ENCODE measurements at regions not wholly inside any gene's neighbourhood (a gene's known extent, or its start where the extent isn't known, plus 50 kb on each side); places are given as distances from the start of the nearest gene placed in this dataset.

DNA sequence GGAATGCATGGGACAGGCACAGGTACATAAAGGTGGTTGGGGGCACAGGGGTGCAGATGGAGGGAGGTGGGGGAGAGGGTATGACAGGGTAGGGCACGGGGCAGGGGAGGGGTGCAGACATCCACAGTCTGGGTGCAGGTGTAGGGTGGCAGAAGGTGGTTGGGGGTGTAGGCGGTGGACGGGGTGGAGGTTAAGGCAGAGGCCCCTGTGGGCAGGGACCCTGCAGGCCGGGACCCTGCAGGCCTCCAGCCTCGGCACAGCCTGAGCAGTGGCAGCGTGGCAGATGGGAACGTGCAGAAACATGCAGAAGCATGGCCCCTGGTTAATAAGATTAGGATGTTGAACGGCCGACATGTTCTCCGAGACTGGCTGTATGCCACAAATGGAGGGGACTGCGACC lies 115.2 kb downstream of the RBFOX3 start:
- POLR2A ChIA-PET, result no interaction called here
- 0 out of 2 replicates have a peak, but pooled peaks cover 3% of the 10 kb centered on the region for H3K36me3 Mint-ChIP-seq
- TF ChIP-seq TEAD4 (CRISPR knock-in tag; IDR thresholded peaks at IDR 0.05) (no peak), PRRX2 (CRISPR knock-in tag; IDR thresholded peaks at IDR 0.05) (no peak), CREM (CRISPR knock-in tag; IDR thresholded peaks at IDR 0.05) (no peak), ELF4 (CRISPR knock-in tag; IDR thresholded peaks at IDR 0.05; ENCODE audit: low read depth) (no peak), SMAD4 (CRISPR knock-in tag; IDR thresholded peaks at IDR 0.05) (no peak)
- TF ChIP-seq, protein P1, sequence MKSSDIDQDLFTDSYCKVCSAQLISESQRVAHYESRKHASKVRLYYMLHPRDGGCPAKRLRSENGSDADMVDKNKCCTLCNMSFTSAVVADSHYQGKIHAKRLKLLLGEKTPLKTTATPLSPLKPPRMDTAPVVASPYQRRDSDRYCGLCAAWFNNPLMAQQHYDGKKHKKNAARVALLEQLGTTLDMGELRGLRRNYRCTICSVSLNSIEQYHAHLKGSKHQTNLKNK (CRISPR knock-in tag; IDR thresholded peaks at IDR 0.05), result no peak
- peaks cover 32% of the 10 kb centered on the region for H3K9me3 Mint-ChIP-seq
- no peaks in the 10 kb centered on the region; the same call in none of the 2 replicates for H3K27me3 Mint-ChIP-seq (ENCODE audit: low read depth)
- no peak overlapping the region for H3K27ac Mint-ChIP-seq
- CTCF ChIA-PET, result no interaction called here
- peaks cover 6% of the 10 kb centered on the region for H3K4me1 Mint-ChIP-seq
- ATAC-seq (no peak), DNase-seq (ENCODE audit: low spot score) (no peak)
- no peak overlapping the region for H3K4me3 Mint-ChIP-seq

GRCh38 chr17:79491006-79491405 lies 119.8 kb downstream of the RBFOX3 start:
- Mint-ChIP-seq H3K36me3 (0 out of 2 replicates have a peak, but pooled peaks cover 3% of the 10 kb centered on the region), H3K27ac (no peak overlapping the region), H3K4me3 (no peak overlapping the region), H3K9me3 (peaks cover 18% of the 10 kb centered on the region), H3K4me1 (peaks cover 12% of the 10 kb centered on the region), H3K27me3 (ENCODE audit: low read depth) (no peaks in the 10 kb centered on the region; the same call in none of the 2 replicates)
- ChIA-PET POLR2A (no interaction called here), CTCF (no interaction called here)
- ATAC-seq (no peak), DNase-seq (ENCODE audit: low spot score) (no peak)
- TF ChIP-seq CBFB (CRISPR knock-in tag; IDR thresholded peaks at IDR 0.05; ENCODE audit: low read depth) (no peak), ZNF671 (CRISPR knock-in tag; IDR thresholded peaks at IDR 0.05) (no peak), KAT7 (CRISPR knock-in tag; IDR thresholded peaks at IDR 0.05; ENCODE audit: borderline replicate concordance) (no peak), ELF4 (CRISPR knock-in tag; IDR thresholded peaks at IDR 0.05; ENCODE audit: low read depth) (no peak), GTF2I (CRISPR knock-in tag; conservative IDR thresholded peaks at IDR 0.05) (no peak), E2F5 (CRISPR knock-in tag; IDR thresholded peaks at IDR 0.05) (no peak), ZNF512 (CRISPR knock-in tag; IDR thresholded peaks at IDR 0.05; ENCODE audit: borderline replicate concordance) (no peak)
- TF ChIP-seq, protein P2, sequence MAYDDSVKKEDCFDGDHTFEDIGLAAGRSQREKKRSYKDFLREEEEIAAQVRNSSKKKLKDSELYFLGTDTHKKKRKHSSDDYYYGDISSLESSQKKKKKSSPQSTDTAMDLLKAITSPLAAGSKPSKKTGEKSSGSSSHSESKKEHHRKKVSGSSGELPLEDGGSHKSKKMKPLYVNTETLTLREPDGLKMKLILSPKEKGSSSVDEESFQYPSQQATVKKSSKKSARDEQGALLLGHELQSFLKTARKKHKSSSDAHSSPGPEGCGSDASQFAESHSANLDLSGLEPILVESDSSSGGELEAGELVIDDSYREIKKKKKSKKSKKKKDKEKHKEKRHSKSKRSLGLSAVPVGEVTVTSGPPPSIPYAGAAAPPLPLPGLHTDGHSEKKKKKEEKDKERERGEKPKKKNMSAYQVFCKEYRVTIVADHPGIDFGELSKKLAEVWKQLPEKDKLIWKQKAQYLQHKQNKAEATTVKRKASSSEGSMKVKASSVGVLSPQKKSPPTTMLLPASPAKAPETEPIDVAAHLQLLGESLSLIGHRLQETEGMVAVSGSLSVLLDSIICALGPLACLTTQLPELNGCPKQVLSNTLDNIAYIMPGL (CRISPR knock-in tag; IDR thresholded peaks at IDR 0.05), result no peak

DNA sequence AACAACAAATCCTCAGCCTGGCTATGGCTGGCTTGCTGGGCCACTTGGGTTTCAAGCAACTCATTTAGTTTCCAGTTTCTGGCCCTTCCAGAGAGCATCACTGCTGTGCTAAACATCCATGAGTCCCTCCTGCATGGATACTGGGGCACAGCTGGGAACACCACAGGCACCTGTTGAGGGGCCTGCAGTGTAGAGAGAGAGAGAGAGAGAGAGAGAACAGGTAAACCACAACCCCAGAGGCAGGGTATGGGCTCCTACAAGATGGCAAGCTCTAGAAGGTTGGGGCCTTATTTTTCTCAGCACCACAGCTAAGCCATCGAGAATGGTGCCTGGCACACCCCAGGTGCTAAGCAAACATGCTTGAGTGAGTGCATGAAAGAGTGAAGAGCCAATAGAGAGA lies 120.3 kb downstream of the RBFOX3 start:
- DNase-seq (ENCODE audit: low spot score), result no peak
- no peak overlapping the region for H3K4me3 Mint-ChIP-seq
- no peak for ATAC-seq
- 0 out of 2 replicates have a peak, but pooled peaks cover 3% of the 10 kb centered on the region for H3K36me3 Mint-ChIP-seq
- ChIA-PET POLR2A (no interaction called here), CTCF (no interaction called here)
- no peaks in the 10 kb centered on the region; the same call in none of the 2 replicates for H3K27me3 Mint-ChIP-seq (ENCODE audit: low read depth)
- no peak overlapping the region for H3K27ac Mint-ChIP-seq
- no peak for TF ChIP-seq JUN (CRISPR knock-in tag; IDR thresholded peaks at IDR 0.05)
- no peak for TF ChIP-seq ATF1 (CRISPR knock-in tag; IDR thresholded peaks at IDR 0.05)
- TF ChIP-seq FOXP4 (CRISPR knock-in tag; IDR thresholded peaks at IDR 0.05), result no peak
- H3K9me3 Mint-ChIP-seq, result peaks cover 18% of the 10 kb centered on the region
- H3K4me1 Mint-ChIP-seq, result peaks cover 16% of the 10 kb centered on the region

Measured in WTC11 (cell line).